IPS-NIHi7 (cell line): ENCODE measurements at regions not wholly inside any gene's neighbourhood (a gene's known extent, or its start where the extent isn't known, plus 50 kb on each side); places are given as distances from the start of the nearest gene placed in this dataset.
A peak's percentile ranks its signal among the peaks of the same experiment; 100 is the strongest.
"Not testable (repeated sequence)": the region's sequence is repeated elsewhere in the genome, so short reads cannot be mapped to it uniquely, and the experiment has no call there.

ENCODE experiments used
- DNase-seq: peaks from one replicate; pipeline ENCODE4 v3.0.0; 2012; ENCODE audit warnings: mixed read lengths; ENCODE audit errors: extremely low spot score

- no peak for DNase-seq
These were observed 585.2 kb downstream of the CPS1 start for GRCh38 chr2:211141646-211142045.

GRCh38 chr2:211144078-211144477 is 587.7 kb downstream of the CPS1 start:
- DNase-seq = no peak

- no peak for DNase-seq
These were observed 588.7 kb downstream of the CPS1 start for GRCh38 chr2:211144974-211145665.

DNA sequence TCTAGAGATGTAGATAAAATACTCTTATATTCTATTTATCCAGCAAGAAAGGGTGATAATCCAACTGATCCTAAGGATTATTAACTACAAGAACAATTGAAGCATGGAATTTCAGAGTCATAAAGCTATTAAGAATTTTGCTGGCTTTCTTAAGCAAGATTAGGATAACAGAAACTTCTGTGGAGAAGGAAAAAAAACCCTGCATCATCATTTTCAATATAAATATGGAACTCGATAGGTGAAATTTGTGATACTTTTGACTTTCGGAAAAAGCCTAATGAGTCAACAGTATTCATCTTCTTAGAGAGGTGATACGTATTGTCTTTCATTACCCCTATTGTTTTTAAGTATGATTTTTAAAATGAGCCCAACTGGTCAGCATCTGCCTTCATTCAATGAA is 593.3 kb downstream of the CPS1 start:
- DNase-seq = no peak

GRCh38 chr2:211157211-211157610 is 600.8 kb downstream of the CPS1 start:
- DNase-seq = no peak

DNA sequence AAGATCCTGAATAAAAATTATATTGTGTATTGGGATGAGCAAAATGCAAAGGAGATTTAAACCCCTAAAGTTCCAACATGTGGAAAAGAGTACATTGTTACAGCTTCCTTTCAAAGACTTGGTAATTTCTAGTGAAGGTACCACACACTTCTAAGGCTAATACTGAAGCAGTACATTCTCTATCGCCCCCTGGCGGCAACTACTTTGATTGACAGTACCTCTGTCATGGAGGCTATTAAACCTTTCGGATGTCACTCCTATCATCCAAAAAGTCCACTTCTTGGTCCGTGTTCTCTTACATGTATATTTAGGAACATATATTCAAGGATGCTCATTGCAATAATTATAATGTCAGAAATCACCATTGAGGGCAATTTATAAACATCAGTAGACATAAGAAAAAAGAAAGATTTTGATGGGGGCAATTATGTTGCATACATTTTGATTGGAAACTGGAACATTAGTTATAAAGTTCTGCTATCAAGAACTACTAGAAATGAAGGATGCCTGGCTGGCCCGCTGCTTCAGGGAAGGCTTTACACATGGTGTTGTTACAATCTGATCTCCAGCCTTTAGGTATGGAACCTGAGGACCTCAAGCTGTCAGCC is 601.6 kb downstream of the CPS1 start:
- DNase-seq = peak; percentile 44

GRCh38 chr2:211159972-211160371 is 603.6 kb downstream of the CPS1 start:
- no peak for DNase-seq

DNA sequence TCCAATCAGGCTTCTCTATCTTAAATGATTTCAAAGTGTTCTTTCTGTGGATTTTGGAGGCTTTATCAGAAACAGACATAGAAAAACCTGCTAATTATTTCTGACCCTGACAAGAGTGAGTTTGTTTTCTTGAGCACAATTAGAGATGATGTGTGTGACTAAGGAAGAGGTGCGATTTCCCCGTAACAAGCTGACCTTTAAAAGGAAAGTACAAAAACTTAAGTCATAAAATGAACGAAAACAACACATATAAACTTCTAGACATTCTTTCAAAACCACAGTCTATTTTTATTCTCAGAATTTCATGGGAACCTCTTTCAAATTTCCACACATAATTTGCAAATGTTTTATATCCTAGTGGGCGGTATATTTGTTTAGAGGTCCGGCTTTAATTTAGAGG is 604.8 kb downstream of the CPS1 start:
- no peak for DNase-seq

- DNase-seq = no peak
These were observed 606.5 kb downstream of the CPS1 start for GRCh38 chr2:211162911-211163310.

DNA sequence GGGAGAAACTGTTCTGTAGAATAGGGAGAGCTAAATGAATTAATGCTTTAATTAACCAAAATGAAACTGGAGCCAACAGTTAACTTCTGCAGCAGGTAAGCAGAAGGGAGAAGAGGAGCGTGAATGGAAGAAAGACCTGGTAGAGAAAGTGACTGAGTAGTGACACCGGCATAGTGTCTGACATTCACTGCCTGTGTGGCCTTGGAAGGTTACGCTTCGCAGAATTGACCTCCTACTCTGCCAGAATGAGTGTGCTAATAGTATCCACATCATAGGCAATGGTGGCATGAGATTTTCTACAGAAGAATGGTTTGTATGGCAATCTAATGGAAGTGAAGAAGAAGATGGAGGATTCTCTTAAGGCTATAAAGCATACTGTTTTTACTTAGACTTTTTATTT is 614.4 kb downstream of the CPS1 start:
- DNase-seq = no peak

GRCh38 chr2:211174021-211174420 is 617.6 kb downstream of the CPS1 start:
- no peak for DNase-seq

- DNase-seq = no peak
These were observed 618.2 kb downstream of the CPS1 start for GRCh38 chr2:211174631-211175030.

GRCh38 chr2:211175956-211176355 is 619.6 kb downstream of the CPS1 start:
- DNase-seq = no peak

DNA sequence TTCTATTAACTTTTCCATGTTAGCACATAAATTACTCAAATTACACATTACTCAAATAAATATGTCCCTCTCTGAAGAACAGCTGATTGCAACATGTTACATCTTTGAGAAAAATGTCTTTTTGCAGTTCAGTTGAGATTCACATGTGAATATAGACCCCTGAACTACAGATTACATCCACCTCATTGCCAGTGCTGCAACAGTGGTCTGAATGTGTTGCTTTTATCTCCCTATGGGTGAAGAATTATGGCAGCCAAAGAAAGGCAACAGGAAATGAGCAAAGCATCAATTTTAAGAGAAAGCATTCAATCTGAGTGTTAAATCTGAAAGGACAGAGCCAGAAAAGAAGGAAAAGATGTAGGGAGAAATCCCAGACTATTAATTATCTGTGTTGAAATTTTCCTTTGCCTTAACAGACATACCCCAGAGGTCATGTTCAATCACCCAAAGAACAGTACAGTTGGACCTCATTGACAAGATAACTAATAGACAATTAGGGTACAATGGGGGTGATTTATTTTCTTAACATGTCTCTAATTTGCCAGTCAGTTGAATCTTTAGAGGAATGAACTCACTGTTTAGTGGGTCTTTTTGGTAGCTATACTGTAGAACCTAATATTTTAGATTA is 620.2 kb downstream of the CPS1 start:
- DNase-seq = no peak

- DNase-seq = no peak
These were observed 625.2 kb downstream of the CPS1 start for GRCh38 chr2:211181626-211182025.

GRCh38 chr2:211187602-211188001 is 631.2 kb downstream of the CPS1 start:
- no peak for DNase-seq

GRCh38 chr2:211203986-211204385 is 647.6 kb downstream of the CPS1 start:
- DNase-seq = no peak

GRCh38 chr2:211204456-211204855 is 648.1 kb downstream of the CPS1 start:
- no peak for DNase-seq

GRCh38 chr2:211204902-211205301 is 648.5 kb downstream of the CPS1 start:
- no peak for DNase-seq

GRCh38 chr2:211205358-211205757 is 649.0 kb downstream of the CPS1 start:
- no peak for DNase-seq

GRCh38 chr2:211205836-211206235 is 649.4 kb downstream of the CPS1 start:
- DNase-seq = no peak

DNA sequence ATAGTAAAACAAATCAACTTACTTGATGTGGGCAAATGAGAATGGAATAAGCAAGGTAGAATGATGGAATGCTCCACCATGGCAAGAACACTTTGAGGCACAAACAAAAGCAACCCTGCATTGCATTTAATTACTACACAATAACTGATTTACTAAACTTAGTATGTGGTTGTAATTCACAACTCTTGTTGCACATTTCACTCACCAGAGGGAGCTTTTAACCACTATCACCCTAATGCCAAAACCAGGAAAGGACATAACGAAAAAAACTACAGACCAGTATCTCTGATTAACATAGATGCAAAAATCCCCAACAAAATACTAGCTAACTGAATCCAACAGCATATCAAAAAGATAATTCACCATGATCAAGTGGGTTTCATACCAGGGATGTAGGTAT is 659.8 kb downstream of the CPS1 start:
- peak; percentile 15 for DNase-seq

- not testable (repeated sequence) for DNase-seq
These were observed 663.1 kb downstream of the CPS1 start for GRCh38 chr2:211219548-211219947.
